ENCODE measurements at regions not wholly inside any gene's neighbourhood (a gene's known extent, or its start where the extent isn't known, plus 50 kb on each side); places are given as distances from the start of the nearest gene placed in this dataset.

DNA sequence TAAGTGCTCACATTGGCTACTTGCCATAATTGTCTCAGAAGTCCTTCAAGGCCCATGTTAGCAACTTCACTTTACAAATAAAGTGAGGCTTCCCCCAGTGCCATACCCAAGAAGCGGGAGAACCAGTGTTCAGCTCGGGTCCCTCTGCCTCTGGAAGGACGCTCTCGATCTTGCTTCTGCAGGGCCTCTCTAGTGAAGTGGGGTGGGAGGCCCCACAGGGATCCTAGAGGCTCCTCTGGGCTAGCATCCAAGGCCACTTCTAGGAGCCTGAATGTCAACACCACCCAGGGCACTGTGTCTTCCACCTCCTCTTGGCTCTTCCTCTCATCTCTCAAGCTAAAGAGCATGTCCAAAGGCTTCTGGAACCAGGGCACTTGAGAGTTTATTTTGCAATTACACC, 282.5 kb downstream of the GADD45G start:
- TF ChIP-seq, protein P1, sequence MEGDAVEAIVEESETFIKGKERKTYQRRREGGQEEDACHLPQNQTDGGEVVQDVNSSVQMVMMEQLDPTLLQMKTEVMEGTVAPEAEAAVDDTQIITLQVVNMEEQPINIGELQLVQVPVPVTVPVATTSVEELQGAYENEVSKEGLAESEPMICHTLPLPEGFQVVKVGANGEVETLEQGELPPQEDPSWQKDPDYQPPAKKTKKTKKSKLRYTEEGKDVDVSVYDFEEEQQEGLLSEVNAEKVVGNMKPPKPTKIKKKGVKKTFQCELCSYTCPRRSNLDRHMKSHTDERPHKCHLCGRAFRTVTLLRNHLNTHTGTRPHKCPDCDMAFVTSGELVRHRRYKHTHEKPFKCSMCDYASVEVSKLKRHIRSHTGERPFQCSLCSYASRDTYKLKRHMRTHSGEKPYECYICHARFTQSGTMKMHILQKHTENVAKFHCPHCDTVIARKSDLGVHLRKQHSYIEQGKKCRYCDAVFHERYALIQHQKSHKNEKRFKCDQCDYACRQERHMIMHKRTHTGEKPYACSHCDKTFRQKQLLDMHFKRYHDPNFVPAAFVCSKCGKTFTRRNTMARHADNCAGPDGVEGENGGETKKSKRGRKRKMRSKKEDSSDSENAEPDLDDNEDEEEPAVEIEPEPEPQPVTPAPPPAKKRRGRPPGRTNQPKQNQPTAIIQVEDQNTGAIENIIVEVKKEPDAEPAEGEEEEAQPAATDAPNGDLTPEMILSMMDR (conservative IDR thresholded peaks at IDR 0.05; ENCODE audit: low read depth, low read length) = no peak
- no peak for TF ChIP-seq EZH2 (IDR thresholded peaks at IDR 0.05; ENCODE audit: borderline replicate concordance, low read depth, low read length, poor library complexity, severe bottlenecking)
